ENCODE measurements at regions not wholly inside any gene's neighbourhood (a gene's known extent, or its start where the extent isn't known, plus 50 kb on each side); places are given as distances from the start of the nearest gene placed in this dataset.

DNA sequence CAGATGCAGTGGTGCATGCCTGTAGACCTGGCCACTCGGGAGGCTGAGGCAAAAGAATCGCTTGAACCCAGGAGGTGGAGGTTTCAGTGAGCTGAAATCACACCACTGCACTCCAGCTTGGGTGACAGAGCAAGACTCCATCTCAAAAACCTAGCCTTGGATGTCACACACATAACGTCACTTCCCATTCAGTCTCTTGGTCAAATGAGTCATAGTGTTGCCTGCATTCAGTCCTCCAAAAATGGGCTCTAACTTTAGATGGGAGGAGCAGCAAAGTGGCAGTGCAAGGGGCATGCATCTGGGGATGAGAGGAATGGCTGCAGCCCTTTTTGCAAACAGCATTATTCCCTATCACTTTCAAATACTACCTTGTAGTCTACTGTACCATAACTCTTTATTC lies 62.9 kb upstream of the AGBL1 start:
- TF ChIP-seq, protein P1, sequence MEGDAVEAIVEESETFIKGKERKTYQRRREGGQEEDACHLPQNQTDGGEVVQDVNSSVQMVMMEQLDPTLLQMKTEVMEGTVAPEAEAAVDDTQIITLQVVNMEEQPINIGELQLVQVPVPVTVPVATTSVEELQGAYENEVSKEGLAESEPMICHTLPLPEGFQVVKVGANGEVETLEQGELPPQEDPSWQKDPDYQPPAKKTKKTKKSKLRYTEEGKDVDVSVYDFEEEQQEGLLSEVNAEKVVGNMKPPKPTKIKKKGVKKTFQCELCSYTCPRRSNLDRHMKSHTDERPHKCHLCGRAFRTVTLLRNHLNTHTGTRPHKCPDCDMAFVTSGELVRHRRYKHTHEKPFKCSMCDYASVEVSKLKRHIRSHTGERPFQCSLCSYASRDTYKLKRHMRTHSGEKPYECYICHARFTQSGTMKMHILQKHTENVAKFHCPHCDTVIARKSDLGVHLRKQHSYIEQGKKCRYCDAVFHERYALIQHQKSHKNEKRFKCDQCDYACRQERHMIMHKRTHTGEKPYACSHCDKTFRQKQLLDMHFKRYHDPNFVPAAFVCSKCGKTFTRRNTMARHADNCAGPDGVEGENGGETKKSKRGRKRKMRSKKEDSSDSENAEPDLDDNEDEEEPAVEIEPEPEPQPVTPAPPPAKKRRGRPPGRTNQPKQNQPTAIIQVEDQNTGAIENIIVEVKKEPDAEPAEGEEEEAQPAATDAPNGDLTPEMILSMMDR (IDR thresholded peaks at IDR 0.05; ENCODE audit: extremely low read depth in 1 of 2, insufficient read depth in 1 of 2, low read depth in 1 of 2, low read length in 2 of 2): no peak
- TF ChIP-seq POLR2A (IDR thresholded peaks at IDR 0.05; ENCODE audit: low read depth, low read length): no peak
- no peak for TF ChIP-seq EZH2 (IDR thresholded peaks at IDR 0.05; ENCODE audit: borderline replicate concordance, low read depth, low read length, severe bottlenecking)
- no peak for TF ChIP-seq GATA2 (IDR thresholded peaks at IDR 0.05; ENCODE audit: insufficient read depth, insufficient read length, low read depth, low read length)
- TF ChIP-seq, protein P2, sequence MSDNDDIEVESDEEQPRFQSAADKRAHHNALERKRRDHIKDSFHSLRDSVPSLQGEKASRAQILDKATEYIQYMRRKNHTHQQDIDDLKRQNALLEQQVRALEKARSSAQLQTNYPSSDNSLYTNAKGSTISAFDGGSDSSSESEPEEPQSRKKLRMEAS (IDR thresholded peaks at IDR 0.05; ENCODE audit: insufficient read depth, insufficient read length): no peak

Data from endothelial cell of umbilical vein (primary cell).